SK-N-SH (cell line): ENCODE measurements at regions not wholly inside any gene's neighbourhood (a gene's known extent, or its start where the extent isn't known, plus 50 kb on each side); places are given as distances from the start of the nearest gene placed in this dataset.

ENCODE experiments used
- RFX5 ChIP-seq: IDR thresholded peaks from 2 replicates; pipeline ENCODE4 v1.6.1; 2012; ENCODE audit warnings: mild to moderate bottlenecking, improper control_type of control experiment, low read length
- TF ChIP-seq, protein P1 (sequence below): fragments of 200-600 bp; sonication (generic); IDR thresholded peaks from 2 replicates; pipeline ENCODE4 v1.6.1; 2017; ENCODE audit warnings: antibody characterized with exemption, mild to moderate bottlenecking, moderate library complexity

DNA sequence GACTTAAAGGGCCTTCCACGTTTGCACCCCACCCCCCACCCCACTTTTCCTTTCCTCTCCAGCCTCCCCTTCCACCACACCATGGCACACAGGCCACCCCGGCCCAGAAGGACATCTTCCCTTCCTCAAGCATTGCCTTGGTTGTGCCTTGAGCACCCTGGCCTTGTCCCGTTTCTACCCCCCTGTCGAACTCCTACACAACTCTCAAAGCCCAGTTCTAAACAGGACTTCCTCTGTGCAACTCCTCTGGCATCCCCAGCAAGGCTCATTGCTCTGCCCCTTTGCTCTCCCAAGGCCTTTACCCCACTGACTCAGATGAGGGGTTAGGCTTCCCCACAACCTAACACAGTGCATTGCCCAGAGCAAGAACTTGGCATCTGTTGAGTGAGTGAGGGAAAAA lies 136.1 kb downstream of the HERPUD2 start:
- TF ChIP-seq, protein P1, sequence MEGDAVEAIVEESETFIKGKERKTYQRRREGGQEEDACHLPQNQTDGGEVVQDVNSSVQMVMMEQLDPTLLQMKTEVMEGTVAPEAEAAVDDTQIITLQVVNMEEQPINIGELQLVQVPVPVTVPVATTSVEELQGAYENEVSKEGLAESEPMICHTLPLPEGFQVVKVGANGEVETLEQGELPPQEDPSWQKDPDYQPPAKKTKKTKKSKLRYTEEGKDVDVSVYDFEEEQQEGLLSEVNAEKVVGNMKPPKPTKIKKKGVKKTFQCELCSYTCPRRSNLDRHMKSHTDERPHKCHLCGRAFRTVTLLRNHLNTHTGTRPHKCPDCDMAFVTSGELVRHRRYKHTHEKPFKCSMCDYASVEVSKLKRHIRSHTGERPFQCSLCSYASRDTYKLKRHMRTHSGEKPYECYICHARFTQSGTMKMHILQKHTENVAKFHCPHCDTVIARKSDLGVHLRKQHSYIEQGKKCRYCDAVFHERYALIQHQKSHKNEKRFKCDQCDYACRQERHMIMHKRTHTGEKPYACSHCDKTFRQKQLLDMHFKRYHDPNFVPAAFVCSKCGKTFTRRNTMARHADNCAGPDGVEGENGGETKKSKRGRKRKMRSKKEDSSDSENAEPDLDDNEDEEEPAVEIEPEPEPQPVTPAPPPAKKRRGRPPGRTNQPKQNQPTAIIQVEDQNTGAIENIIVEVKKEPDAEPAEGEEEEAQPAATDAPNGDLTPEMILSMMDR, result no peak
- TF ChIP-seq RFX5, result no peak
